Astrocyte (in vitro differentiated cells and primary cell): ENCODE measurements at regions not wholly inside any gene's neighbourhood (a gene's known extent, or its start where the extent isn't known, plus 50 kb on each side); places are given as distances from the start of the nearest gene placed in this dataset.
A peak's percentile ranks its signal among the peaks of the same experiment; 100 is the strongest.

Experiments used
- DNase-seq: peaks from one replicate; pipeline ENCODE4 v3.0.0-alpha.2; 2010; ENCODE audit warnings: low read depth
- FAIRE-seq: peaks from 2 replicates; lab custom pipeline; 2011; peaks lifted over from hg19 to GRCh38; lab: Jason Lieb, UNC
- H2AFZ ChIP-seq: 2 replicates; pipeline ENCODE4 v1.6.0; 2012; ENCODE audit warnings: low read depth, low read length, inconsistent platforms
- H3K27ac ChIP-seq: 2 replicates; pipeline ENCODE4 v1.5.1; 2011; ENCODE audit warnings: low read depth, low read length, inconsistent platforms
- H3K27me3 ChIP-seq: 2 replicates; pipeline ENCODE4 v1.6.0; 2011; ENCODE audit warnings: low read length, inconsistent platforms; ENCODE audit not compliant: insufficient read depth
- H3K36me3 ChIP-seq: 2 replicates; pipeline ENCODE4 v1.5.1; 2011; ENCODE audit warnings: low read length, inconsistent platforms; ENCODE audit not compliant: insufficient read depth
- H3K4me1 ChIP-seq: 2 replicates; pipeline ENCODE4 v1.5.1; 2011; ENCODE audit warnings: low read length, inconsistent platforms; ENCODE audit not compliant: insufficient read depth
- H3K4me2 ChIP-seq: 2 replicates; pipeline ENCODE4 v1.6.0; 2012; ENCODE audit warnings: low read length, inconsistent platforms
- H3K4me3 ChIP-seq: 2 replicates; pipeline ENCODE4 v1.5.1; 2011; ENCODE audit warnings: low read depth, mild to moderate bottlenecking, low read length, inconsistent platforms; ENCODE audit not compliant: insufficient read depth
- H3K79me2 ChIP-seq: 2 replicates; pipeline ENCODE4 v1.6.0; 2012; ENCODE audit warnings: mild to moderate bottlenecking, low read length, inconsistent platforms; ENCODE audit not compliant: insufficient read depth
- H3K9ac ChIP-seq: 2 replicates; pipeline ENCODE4 v1.6.0; 2012; ENCODE audit warnings: mild to moderate bottlenecking, low read length, inconsistent platforms
- H3K9me3 ChIP-seq: 2 replicates; pipeline ENCODE4 v1.5.1; 2012; ENCODE audit warnings: low read depth, mild to moderate bottlenecking, low read length, inconsistent platforms; ENCODE audit not compliant: insufficient read depth
- H4K20me1 ChIP-seq: 2 replicates; pipeline ENCODE4 v1.6.0; 2012; ENCODE audit warnings: low read length, inconsistent platforms; ENCODE audit not compliant: insufficient read depth
- H3K27ac Mint-ChIP-seq: one replicate; pipeline ENCODE4 v1.8.0; 2021; ENCODE audit warnings: mild to moderate bottlenecking, mixed read lengths; ENCODE audit not compliant: unreplicated experiment
- H3K27me3 Mint-ChIP-seq: one replicate; pipeline ENCODE4 v1.8.0; 2021; ENCODE audit warnings: low read depth, mixed read lengths; ENCODE audit not compliant: unreplicated experiment
- H3K36me3 Mint-ChIP-seq: one replicate; pipeline ENCODE4 v1.8.0; 2021; ENCODE audit warnings: low read depth, mixed read lengths; ENCODE audit not compliant: unreplicated experiment
- H3K4me1 Mint-ChIP-seq: one replicate; pipeline ENCODE4 v1.8.0; 2021; ENCODE audit warnings: low read depth, mixed read lengths; ENCODE audit not compliant: unreplicated experiment
- H3K4me3 Mint-ChIP-seq: one replicate; pipeline ENCODE4 v1.8.0; 2021; ENCODE audit warnings: mild to moderate bottlenecking, moderate library complexity, mixed read lengths; ENCODE audit not compliant: unreplicated experiment
- H3K9me3 Mint-ChIP-seq: one replicate; pipeline ENCODE4 v1.8.0; 2021; ENCODE audit warnings: mild to moderate bottlenecking, mixed read lengths; ENCODE audit not compliant: unreplicated experiment
- CTCF ChIP-seq: IDR thresholded peaks from 2 replicates; pipeline ENCODE4 v1.5.1; 2011; ENCODE audit warnings: low read depth, mild to moderate bottlenecking, inconsistent platforms, low read length, moderate library complexity; ENCODE audit not compliant: insufficient read depth
- EZH2 ChIP-seq: IDR thresholded peaks from 2 replicates; pipeline ENCODE4 v1.6.1; 2012; ENCODE audit warnings: mild to moderate bottlenecking, low read length, inconsistent platforms; ENCODE audit not compliant: insufficient read depth

GRCh38 chr7:79782256-79782655, 328.8 kb upstream of the MAGI2 start:
- H3K27ac ChIP-seq: no peak overlapping the region
- FAIRE-seq (no peak), DNase-seq (no peak)
- no peaks in the 10 kb centered on the region for H3K79me2 ChIP-seq
- Mint-ChIP-seq H3K4me3 (no peak overlapping the region), H3K36me3 (no peaks in the 10 kb centered on the region), H3K27me3 (no peaks in the 10 kb centered on the region), H3K27ac (no peak overlapping the region), H3K4me1 (peaks cover 17% of the 10 kb centered on the region), H3K9me3 (no peaks in the 10 kb centered on the region)
- no peaks in the 10 kb centered on the region for H3K9me3 ChIP-seq
- no peaks in the 10 kb centered on the region for H3K36me3 ChIP-seq
- no peak overlapping the region for H3K4me2 ChIP-seq
- H3K9ac ChIP-seq: no peak overlapping the region
- H2AFZ ChIP-seq: no peak overlapping the region
- no peak for TF ChIP-seq EZH2
- TF ChIP-seq CTCF: no peak
- no peaks in the 10 kb centered on the region for H3K27me3 ChIP-seq
- H4K20me1 ChIP-seq: no peaks in the 10 kb centered on the region
- H3K4me1 ChIP-seq: peaks cover 5% of the 10 kb centered on the region
- no peak overlapping the region for H3K4me3 ChIP-seq

- no peaks in the 10 kb centered on the region for H3K36me3 ChIP-seq
- Mint-ChIP-seq H3K4me3 (no peak overlapping the region), H3K27me3 (no peaks in the 10 kb centered on the region), H3K36me3 (no peaks in the 10 kb centered on the region), H3K4me1 (peaks cover 17% of the 10 kb centered on the region), H3K27ac (no peak overlapping the region), H3K9me3 (no peaks in the 10 kb centered on the region)
- H3K4me1 ChIP-seq: peaks cover 5% of the 10 kb centered on the region
- no peak overlapping the region for H3K4me2 ChIP-seq
- H3K9ac ChIP-seq: no peak overlapping the region
- no peak for FAIRE-seq
- no peak overlapping the region for H3K27ac ChIP-seq
- no peak overlapping the region for H3K4me3 ChIP-seq
- DNase-seq: no peak
- TF ChIP-seq CTCF (no peak), EZH2 (no peak)
- no peaks in the 10 kb centered on the region for H4K20me1 ChIP-seq
- no peaks in the 10 kb centered on the region for H3K79me2 ChIP-seq
- H3K27me3 ChIP-seq: no peaks in the 10 kb centered on the region
- no peak overlapping the region for H2AFZ ChIP-seq
- no peaks in the 10 kb centered on the region for H3K9me3 ChIP-seq
Observed at GRCh38 chr7:79781716-79782115, 328.2 kb upstream of the MAGI2 start.

DNA sequence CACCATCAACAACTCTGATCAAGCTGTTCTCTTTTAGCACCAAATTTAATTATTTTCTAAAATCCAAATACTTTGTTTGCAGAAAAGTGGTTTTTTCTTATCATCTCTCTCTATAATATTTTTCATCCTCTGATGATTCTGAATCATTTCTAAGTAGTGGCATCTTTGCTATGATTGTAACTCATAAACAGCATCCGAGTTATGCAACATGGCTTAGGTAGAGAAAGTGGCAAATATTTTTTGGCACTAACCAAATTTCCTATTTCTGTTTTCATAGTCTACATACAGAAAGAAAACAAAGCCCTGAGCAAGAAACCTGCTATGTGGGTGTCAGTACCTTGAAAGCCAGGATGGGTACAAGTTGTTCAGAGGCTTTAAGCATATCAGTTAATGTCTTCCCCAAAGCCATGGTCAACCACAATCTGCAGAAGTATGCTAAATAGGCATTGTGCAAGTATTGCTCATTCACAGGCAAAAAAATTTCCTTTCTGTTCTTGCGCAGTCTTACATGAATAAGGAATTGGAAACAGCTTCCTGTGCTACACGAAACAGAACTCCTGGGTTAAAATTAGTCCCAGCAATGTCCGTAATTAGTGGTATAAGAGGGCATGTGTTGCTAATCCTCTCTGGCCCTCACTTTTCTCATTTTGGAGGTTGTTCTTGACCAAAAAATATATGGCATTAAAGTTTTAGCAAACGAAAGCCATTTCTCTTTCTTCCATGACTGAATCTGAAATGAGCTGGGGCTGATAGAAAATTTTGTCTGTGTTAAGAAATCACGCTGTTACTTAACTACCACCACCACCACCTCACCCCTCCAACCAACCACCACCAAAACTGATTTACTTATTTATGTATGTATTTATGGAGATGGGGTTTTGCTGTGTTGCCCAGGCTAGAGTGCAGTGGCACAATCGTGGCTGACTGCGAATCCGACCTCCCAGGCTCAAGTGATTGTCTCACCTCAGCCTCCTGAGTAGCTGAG, 325.6 kb upstream of the MAGI2 start:
- Histone ChIP-seq H3K36me3 (no peaks in the 10 kb centered on the region), H3K79me2 (no peaks in the 10 kb centered on the region), H3K4me1 (peaks cover 5% of the 10 kb centered on the region), H3K9me3 (no peaks in the 10 kb centered on the region), H3K27ac (peak overlapping the region; percentile 18), H3K4me2 (peak overlapping the region; percentile 69), H4K20me1 (no peaks in the 10 kb centered on the region), H3K27me3 (no peaks in the 10 kb centered on the region), H2AFZ (no peak overlapping the region), H3K9ac (no peak overlapping the region), H3K4me3 (peak overlapping the region; percentile 19)
- H3K27me3 Mint-ChIP-seq: no peaks in the 10 kb centered on the region
- peak; percentile 91 for DNase-seq
- no peaks in the 10 kb centered on the region for H3K9me3 Mint-ChIP-seq
- TF ChIP-seq EZH2 (no peak), CTCF (no peak)
- peak; percentile 90 for FAIRE-seq
- H3K27ac Mint-ChIP-seq: peak overlapping the region; percentile 77
- no peak overlapping the region for H3K4me3 Mint-ChIP-seq
- H3K4me1 Mint-ChIP-seq: peaks cover 32% of the 10 kb centered on the region
- H3K36me3 Mint-ChIP-seq: no peaks in the 10 kb centered on the region
